HG03280 (cell line): ENCODE measurements at regions not wholly inside any gene's neighbourhood (a gene's known extent, or its start where the extent isn't known, plus 50 kb on each side); places are given as distances from the start of the nearest gene placed in this dataset.

Experiments
- ATAC-seq: cut with Tn5 transposase; IDR thresholded peaks from one replicate; pipeline ENCODE4 v1.9.1; 2021; ENCODE audit warnings: mild to moderate bottlenecking, moderate library complexity; ENCODE audit not compliant: unreplicated experiment

- no peak for ATAC-seq
Observed at GRCh38 chr1:57704231-57704630, 280.4 kb upstream of the DAB1 start.

- no peak for ATAC-seq
Observed at GRCh38 chr1:57696904-57697303, 273.0 kb upstream of the DAB1 start.

- ATAC-seq: no peak
Observed at GRCh38 chr1:57696043-57696442, 272.2 kb upstream of the DAB1 start.

GRCh38 chr1:57686306-57686705 is 262.4 kb upstream of the DAB1 start:
- ATAC-seq: no peak

- no peak for ATAC-seq
Observed at GRCh38 chr1:57683037-57683942, 259.4 kb upstream of the DAB1 start.

- no peak for ATAC-seq
Observed at GRCh38 chr1:57678138-57678537, 254.3 kb upstream of the DAB1 start.

GRCh38 chr1:57675776-57676175 is 251.9 kb upstream of the DAB1 start:
- no peak for ATAC-seq

- ATAC-seq: no peak
Observed at GRCh38 chr1:57674801-57675200, 250.9 kb upstream of the DAB1 start.

GRCh38 chr1:57672346-57673140 is 248.7 kb upstream of the DAB1 start:
- ATAC-seq: no peak

GRCh38 chr1:57671750-57672149 is 247.9 kb upstream of the DAB1 start:
- no peak for ATAC-seq

GRCh38 chr1:57659804-57660203 is 235.9 kb upstream of the DAB1 start:
- ATAC-seq: no peak

- no peak for ATAC-seq
Observed at GRCh38 chr1:57655161-57655560, 231.3 kb upstream of the DAB1 start.

- ATAC-seq: no peak
Observed at GRCh38 chr1:57644667-57645066, 220.8 kb upstream of the DAB1 start.

GRCh38 chr1:57638239-57638638 is 214.4 kb upstream of the DAB1 start:
- ATAC-seq: no peak

GRCh38 chr1:57637155-57637554 is 213.3 kb upstream of the DAB1 start:
- ATAC-seq: no peak

- no peak for ATAC-seq
Observed at GRCh38 chr1:57633881-57634280, 210.0 kb upstream of the DAB1 start.

GRCh38 chr1:57633056-57633455 is 209.2 kb upstream of the DAB1 start:
- ATAC-seq: no peak

GRCh38 chr1:57632401-57632800 is 208.5 kb upstream of the DAB1 start:
- ATAC-seq: no peak

GRCh38 chr1:57627612-57628011 is 203.8 kb upstream of the DAB1 start:
- no peak for ATAC-seq

GRCh38 chr1:57623791-57624538 is 200.1 kb upstream of the DAB1 start:
- no peak for ATAC-seq

GRCh38 chr1:57623039-57623790 is 199.4 kb upstream of the DAB1 start:
- no peak for ATAC-seq
